GM18519 (cell line): ENCODE measurements at regions not wholly inside any gene's neighbourhood (a gene's known extent, or its start where the extent isn't known, plus 50 kb on each side); places are given as distances from the start of the nearest gene placed in this dataset.
"Not testable (repeated sequence)": the region's sequence is repeated elsewhere in the genome, so short reads cannot be mapped to it uniquely, and the experiment has no call there.

Experiments used
- ATAC-seq: cut with Tn5 transposase; IDR thresholded peaks from one replicate; pipeline ENCODE4 v1.9.1; 2021; ENCODE audit warnings: mild to moderate bottlenecking, moderate library complexity; ENCODE audit not compliant: unreplicated experiment, low FRiP score

DNA sequence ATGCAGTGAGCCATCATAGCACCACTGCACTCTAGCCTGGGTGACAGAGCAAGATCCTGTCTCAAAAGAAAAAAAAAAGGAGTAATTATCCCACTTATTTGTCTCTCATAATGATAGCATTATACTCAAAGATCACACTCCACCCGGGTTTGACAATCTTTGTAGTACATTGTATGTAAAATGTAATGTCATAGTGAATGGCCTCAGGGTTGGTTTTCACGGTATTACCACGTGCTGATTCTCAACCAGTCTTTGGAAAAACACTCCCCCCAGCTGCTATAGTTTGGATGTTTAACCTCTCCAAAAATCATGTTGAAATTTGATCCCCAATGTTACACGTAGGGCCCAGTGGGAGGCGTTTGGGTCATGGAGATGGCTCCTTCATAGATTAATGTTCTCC lies 402.4 kb upstream of the GRAMD2B start:
- ATAC-seq: no peak

DNA sequence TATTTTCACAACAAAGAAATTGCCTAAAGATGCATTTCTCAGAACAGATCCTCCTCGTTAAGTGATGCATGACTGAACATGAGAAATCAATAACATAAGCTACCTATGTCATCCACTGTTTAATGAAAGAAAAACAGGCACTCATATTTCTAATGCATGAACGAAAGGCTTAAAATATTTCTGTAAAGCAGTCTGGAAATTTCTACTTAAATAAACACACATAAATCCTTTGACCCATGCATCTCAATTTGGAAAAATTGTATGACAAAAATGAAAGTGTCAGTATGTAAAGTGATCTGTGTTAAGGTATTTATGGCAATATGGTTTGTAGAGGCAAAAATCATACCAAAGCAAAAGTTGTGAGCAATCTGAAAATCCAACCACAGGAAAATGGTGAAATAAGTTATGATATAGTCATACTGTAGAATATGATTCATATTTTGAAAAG lies 399.2 kb upstream of the GRAMD2B start:
- ATAC-seq: no peak

DNA sequence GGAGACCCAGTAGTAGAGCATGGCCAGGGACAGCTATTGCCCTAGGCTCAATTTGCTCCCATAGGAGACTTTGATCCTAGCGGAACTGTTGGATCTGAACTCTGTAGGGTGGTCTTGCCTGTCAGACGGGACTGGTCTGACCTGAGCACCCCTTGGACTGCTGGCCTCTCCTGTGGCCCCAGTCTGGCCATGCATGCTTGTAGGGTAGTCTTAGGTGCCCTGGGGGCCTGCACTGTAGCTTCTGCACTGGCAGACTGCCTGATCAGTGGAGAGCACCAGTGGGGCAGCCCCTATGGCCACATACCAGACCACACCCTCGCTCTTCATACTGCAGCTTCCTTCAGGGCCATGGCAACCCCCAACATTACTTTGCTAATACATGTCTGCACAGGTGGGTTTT lies 396.1 kb upstream of the GRAMD2B start:
- ATAC-seq: no peak

- ATAC-seq: no peak
Observed at GRCh38 chr5:126027652-126028051, 395.6 kb upstream of the GRAMD2B start.

DNA sequence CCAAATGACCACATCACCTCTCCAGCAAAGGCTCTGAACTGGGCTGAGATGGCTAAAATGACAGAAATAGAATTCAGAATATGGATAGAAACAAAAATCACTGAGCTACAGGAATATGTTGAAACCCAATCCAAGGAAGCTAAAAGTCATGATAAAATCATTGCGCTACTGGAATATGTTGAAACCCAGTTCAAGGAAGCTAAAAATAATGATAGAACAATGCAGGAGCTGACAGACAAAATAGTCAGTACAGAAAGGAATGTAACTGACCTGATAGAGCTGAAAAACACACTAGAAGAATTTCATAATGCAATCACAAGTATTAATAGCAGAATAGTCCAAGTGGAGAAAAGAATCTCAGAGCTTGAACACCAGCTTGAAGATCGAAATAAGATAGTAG lies 394.9 kb upstream of the GRAMD2B start:
- no peak for ATAC-seq

GRCh38 chr5:126029282-126029681 lies 393.9 kb upstream of the GRAMD2B start:
- ATAC-seq: not testable (repeated sequence)

DNA sequence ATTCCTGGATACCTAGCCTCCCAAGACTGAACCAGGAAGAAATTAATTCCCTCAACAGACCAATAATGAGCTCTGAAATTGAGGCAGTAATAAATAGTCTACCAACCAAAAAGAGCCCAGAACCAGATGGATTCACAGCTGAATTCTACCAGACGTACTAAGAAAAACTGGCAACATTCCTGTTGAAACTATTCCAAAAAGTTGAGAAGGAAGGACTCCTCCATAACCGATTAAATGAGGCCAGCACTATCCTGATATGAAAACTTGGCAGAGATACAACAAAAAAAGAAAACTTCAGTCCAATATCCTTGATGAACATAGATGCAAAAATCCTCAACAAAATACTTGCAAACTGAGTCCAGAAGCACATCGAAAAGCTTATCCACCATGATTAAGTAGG lies 392.5 kb upstream of the GRAMD2B start:
- ATAC-seq: no peak

DNA sequence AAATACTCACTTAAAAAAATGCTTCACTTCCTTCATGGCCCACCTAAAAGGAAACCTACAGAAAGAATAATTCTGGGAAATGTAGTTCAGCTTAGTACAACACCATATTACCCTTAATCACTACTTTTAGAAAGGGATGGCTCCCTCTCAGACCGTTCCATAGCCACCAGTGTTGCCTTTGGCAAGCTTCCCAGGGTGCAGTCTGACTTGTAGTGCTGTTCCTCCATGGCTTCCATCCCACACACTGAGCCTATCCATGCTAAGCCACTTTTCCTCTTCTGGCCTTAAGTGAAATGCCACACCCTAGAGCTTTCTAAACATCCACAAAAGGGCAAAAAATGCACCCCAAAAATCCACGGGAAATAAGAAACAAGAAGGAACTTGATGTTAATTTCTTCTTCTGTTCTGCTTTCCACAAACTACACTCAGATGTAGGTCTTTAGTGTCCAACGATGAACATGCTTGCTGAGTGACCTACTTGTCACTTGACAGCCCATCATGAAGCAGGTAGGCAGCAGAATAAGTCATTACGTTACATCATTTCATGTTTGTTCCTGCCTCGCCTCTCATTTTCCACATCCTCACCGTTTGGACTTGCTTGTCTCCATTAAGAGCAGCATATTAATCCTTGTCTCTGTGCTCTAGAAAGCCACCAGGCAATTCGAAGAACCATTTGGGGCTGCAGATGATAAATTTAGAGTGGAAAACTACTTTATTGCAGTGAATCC lies 391.1 kb upstream of the GRAMD2B start:
- ATAC-seq: no peak

- no peak for ATAC-seq
Observed at GRCh38 chr5:126043688-126044087, 379.5 kb upstream of the GRAMD2B start.

GRCh38 chr5:126044111-126044668 lies 379.0 kb upstream of the GRAMD2B start:
- ATAC-seq: no peak

GRCh38 chr5:126044931-126045565 lies 378.2 kb upstream of the GRAMD2B start:
- ATAC-seq: no peak

- no peak for ATAC-seq
Observed at GRCh38 chr5:126046318-126046717, 376.9 kb upstream of the GRAMD2B start.

- no peak for ATAC-seq
Observed at GRCh38 chr5:126046846-126047571, 376.2 kb upstream of the GRAMD2B start.

- ATAC-seq: no peak
Observed at GRCh38 chr5:126052120-126052519, 371.1 kb upstream of the GRAMD2B start.

- no peak for ATAC-seq
Observed at GRCh38 chr5:126052791-126053190, 370.4 kb upstream of the GRAMD2B start.

- no peak for ATAC-seq
Observed at GRCh38 chr5:126053630-126054029, 369.6 kb upstream of the GRAMD2B start.

DNA sequence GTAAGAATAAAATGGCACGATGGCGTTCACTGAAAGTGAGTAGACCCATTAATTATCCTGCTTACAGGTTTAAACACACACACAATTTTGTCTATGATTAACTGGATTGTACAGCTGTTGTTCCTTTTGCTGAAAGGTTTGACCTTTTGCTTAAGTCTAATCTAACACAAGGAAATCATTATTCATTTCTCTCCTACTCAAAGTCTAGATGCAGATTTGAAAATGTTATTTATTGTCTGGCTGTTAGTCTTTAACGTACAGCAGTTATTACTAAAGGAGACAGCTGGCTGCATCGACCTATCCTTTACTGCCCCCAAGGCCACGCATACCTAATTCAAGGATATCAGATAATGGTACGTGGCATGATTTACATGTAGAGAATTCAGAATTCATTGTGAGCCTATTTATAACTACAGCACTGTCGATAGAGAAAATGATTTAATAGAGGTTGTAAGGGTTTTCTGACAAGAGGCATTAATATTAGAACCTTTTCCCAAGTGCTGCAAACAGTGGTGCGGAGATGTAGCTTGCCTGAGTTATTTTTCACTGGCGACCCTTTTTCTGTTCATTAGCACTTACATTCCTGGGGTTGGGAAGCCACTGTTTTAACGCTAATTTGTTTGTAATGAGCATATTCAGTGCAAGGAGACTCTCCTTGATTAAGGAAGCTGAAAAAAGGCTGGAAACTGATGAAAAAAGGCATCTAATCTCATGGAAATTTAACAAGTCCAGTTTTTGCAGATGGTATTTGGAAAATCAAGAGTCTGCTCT lies 368.4 kb upstream of the GRAMD2B start:
- ATAC-seq: no peak

- no peak for ATAC-seq
Observed at GRCh38 chr5:126055348-126055729, 367.9 kb upstream of the GRAMD2B start.

GRCh38 chr5:126056352-126056751 lies 366.9 kb upstream of the GRAMD2B start:
- no peak for ATAC-seq

- no peak for ATAC-seq
Observed at GRCh38 chr5:126056851-126057622, 366.2 kb upstream of the GRAMD2B start.
